ENCODE measurements at regions not wholly inside any gene's neighbourhood (a gene's known extent, or its start where the extent isn't known, plus 50 kb on each side); places are given as distances from the start of the nearest gene placed in this dataset.

DNA sequence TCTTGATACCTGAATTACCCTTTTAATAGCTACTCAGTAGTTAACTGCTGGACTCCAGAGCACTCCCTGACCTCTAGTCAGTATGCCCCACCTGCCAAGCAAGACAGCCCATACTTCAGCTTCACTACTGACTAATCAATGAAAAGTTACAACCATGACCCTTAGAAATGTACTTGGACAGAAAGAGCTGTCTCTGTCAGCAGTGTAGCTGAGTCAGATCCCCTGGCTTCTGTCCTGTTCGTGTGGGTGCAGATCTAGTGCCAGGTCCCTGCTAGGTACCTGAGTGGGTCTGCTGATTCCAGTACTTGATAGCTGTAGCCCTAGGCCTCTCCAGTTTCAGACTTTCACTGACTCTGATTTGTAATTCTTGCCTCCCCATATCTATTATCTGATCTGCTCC is 265.8 kb upstream of the POU2AF2 start:
- TF ChIP-seq, protein P1, sequence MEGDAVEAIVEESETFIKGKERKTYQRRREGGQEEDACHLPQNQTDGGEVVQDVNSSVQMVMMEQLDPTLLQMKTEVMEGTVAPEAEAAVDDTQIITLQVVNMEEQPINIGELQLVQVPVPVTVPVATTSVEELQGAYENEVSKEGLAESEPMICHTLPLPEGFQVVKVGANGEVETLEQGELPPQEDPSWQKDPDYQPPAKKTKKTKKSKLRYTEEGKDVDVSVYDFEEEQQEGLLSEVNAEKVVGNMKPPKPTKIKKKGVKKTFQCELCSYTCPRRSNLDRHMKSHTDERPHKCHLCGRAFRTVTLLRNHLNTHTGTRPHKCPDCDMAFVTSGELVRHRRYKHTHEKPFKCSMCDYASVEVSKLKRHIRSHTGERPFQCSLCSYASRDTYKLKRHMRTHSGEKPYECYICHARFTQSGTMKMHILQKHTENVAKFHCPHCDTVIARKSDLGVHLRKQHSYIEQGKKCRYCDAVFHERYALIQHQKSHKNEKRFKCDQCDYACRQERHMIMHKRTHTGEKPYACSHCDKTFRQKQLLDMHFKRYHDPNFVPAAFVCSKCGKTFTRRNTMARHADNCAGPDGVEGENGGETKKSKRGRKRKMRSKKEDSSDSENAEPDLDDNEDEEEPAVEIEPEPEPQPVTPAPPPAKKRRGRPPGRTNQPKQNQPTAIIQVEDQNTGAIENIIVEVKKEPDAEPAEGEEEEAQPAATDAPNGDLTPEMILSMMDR (IDR thresholded peaks at IDR 0.05; ENCODE audit: low read length), result no peak
- TF ChIP-seq EZH2 (optimal IDR thresholded peaks at IDR 0.05; ENCODE audit: low read depth, low read length), result no peak

All from MM.1S (cell line).